HG03521 (cell line): ENCODE measurements at regions not wholly inside any gene's neighbourhood (a gene's known extent, or its start where the extent isn't known, plus 50 kb on each side); places are given as distances from the start of the nearest gene placed in this dataset.
A peak's percentile ranks its signal among the peaks of the same experiment; 100 is the strongest.
"Not testable (repeated sequence)": the region's sequence is repeated elsewhere in the genome, so short reads cannot be mapped to it uniquely, and the experiment has no call there.

ENCODE experiments used
- ATAC-seq: cut with Tn5 transposase; IDR thresholded peaks from one replicate; pipeline ENCODE4 v1.9.1; 2021; ENCODE audit warnings: mild to moderate bottlenecking, moderate library complexity; ENCODE audit not compliant: unreplicated experiment

GRCh38 chr14:37841039-37841438 is 245.6 kb downstream of the TTC6 start:
- not testable (repeated sequence) for ATAC-seq

DNA sequence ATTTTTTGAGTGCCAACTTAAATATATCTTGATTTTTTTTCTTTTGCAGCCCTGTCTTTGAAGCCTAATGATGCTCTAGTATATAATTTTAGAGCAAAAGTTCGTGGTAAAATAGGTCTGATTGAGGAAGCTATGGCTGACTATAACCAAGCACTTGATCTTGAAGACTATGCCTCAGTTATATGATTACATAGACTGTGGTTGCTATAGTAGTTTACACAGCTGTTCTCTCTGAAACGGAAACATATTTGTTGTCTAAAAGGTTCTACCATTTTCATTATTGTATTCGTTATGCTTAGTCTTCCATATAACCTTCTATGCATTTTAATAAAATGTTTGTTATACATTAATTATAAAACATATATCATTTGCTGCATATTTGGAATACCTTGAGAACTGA is 246.7 kb downstream of the TTC6 start:
- ATAC-seq: no peak

- ATAC-seq: no peak
Observed at GRCh38 chr14:37843954-37844607, 248.7 kb downstream of the TTC6 start.

DNA sequence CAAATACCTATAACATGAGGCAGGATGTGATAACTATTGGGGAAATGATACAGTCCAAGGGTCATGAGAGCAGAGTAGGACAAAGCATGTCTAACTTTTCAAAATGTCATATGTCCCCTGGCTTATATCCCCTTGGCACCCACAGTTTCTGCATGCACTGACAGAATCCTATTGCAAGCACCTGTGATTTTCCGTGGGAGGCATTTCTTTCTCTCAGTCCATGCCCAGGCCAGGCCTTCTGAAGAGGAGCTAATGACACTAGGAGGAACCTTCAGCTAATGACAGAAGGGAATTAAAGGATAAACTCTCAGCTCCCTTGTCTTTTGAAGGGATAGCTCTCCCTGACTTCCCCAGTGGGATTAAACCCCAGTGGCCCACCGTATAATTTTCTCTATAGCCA is 249.2 kb downstream of the TTC6 start:
- ATAC-seq: no peak

GRCh38 chr14:37848985-37849621 is 253.7 kb downstream of the TTC6 start:
- no peak for ATAC-seq

DNA sequence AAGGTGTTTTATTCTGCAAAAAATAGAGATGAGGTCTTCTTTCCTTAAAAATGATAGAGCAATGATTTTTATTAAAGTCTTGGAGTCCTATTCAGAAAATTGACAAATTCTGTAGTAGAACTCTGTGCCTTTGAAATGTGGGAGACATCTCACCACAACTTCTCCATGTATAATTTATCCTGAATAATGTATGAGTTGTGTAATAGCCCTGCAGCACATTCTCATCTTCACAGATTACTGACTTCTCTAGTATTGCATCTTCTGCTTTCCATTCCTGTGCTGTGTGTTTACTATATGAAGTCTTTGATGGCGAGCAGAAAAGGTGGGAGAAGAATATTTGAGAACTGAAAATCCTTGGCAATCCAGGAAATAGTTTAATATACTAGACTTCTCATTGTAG is 255.6 kb downstream of the TTC6 start:
- no peak for ATAC-seq

- no peak for ATAC-seq
Observed at GRCh38 chr14:37855871-37856270, 260.4 kb downstream of the TTC6 start.

DNA sequence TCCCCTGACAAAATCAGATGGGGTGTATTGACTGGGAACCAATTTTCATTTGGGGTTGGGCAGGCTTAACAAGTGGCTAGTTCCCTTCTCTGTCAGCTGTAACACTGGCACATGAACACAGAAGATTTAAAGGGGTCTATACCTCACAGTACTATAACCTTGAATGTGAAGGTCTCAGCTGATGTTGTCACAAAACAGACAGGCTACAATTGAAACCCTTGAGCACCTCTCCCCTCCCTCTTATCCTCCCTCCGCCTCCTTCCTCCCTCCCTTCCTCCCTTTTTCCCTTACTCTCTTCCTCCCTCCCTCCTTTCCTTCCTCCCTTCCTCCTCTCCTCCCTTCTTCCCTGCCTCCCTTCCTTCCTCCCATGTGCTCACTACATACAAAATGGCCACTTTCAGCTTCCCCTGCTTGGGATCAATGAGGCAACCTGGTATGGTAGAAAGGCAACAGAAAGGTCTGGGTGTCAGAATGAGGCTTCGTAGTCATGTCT is 262.4 kb downstream of the TTC6 start:
- ATAC-seq: no peak

- no peak for ATAC-seq
Observed at GRCh38 chr14:37858733-37859132, 263.3 kb downstream of the TTC6 start.

GRCh38 chr14:37859177-37859576 is 263.7 kb downstream of the TTC6 start:
- ATAC-seq: no peak

DNA sequence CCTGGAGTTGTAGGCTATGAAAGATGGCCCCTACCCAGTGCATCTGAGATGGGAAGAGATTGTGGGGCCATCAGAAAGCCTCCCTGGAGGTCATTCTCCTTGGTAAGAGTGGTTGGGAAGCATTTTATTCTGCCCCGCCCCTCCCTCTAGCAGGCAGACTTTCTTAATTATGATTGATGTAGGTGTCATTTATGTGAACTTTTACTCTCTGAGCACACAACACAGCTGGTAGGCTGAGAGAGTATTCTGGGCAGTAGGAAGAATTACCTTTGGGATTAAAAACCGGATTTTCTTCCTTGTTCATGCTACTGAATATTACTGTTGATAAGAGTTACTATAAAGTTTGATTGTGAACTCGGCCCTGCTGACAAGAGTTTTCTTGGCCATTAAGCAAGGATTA is 266.8 kb downstream of the TTC6 start:
- ATAC-seq: no peak

- ATAC-seq: no peak
Observed at GRCh38 chr14:37864128-37864527, 268.7 kb downstream of the TTC6 start.

DNA sequence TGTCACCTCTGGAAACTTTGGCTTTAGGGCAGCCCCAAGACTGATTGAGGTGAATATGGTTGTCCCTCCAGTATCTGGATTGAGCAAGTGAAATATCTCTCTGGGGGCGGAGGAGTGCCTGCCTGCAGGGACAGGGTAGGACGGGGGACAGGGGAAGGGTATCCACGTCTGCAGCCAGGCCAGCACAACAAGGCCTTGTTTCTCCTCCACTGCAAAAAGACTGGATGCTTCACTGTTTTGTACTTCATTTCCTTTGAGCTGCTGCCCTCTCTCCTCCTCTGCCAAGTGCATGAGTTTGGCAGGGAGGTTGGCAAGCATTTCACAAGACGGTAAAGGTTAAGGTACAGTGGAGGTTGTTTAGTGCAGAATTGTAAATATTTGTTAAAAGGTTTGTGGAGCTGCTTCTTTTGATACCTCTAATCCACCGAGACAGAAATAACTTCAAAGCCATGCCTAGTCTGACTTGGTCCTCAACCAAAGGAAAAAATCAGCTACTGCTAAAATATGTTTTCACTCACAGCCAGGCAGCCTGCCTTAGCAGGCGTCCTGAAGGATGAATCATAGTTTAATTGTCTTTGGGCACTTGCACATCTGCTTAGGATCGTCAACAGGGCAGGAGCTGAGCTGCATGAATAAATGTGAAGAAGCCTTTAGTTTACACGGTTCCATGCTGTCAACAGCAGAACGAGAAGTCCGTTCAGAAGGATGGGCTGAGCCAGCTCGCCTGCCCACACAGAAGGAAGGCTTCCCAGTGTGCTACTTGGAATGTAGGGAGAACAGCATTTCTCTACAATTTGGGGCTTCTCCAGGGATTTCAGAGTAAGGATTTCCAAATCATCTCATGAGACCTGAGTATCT is 269.7 kb downstream of the TTC6 start:
- ATAC-seq: no peak

- no peak for ATAC-seq
Observed at GRCh38 chr14:37865719-37866549, 270.5 kb downstream of the TTC6 start.

- ATAC-seq: no peak
Observed at GRCh38 chr14:37869633-37870032, 274.2 kb downstream of the TTC6 start.

- no peak for ATAC-seq
Observed at GRCh38 chr14:37870170-37870569, 274.7 kb downstream of the TTC6 start.

DNA sequence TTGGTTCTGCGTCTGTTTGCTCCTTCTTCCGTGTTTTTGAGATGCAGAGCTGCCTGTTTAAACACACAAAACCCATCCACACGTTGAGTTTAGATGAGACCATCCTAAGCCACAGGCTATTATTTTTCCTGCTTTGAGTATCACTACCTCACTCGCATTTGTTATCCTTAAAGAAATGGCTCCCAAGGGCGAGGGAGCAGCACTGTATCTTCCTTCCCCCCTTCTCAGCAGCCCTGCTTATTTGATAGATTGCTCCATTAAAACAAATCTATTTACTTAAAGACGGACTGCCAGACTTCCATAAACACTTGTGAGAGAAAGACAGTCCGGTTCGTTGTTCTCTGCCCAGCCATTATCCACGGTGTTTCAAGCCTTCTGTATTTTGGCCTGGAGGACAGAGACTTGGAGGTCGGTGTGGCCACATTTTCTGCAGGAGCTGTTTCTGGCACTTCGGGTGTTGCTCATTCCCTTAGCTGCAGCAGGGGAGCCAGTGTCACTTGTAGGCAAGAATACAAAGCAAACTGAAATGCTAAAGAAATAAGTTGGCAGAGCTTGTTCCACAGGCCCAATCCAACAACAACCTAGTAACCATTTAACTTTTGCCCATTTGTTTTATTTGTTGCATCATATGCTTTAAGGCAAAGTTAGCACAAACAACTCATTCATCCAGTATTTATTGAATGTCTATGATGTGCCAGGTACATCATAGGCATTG is 275.4 kb downstream of the TTC6 start:
- ATAC-seq: no peak

- not testable (repeated sequence) for ATAC-seq
Observed at GRCh38 chr14:37874065-37874428, 278.6 kb downstream of the TTC6 start.

- peak; percentile 81 for ATAC-seq
Observed at GRCh38 chr14:37874429-37875109, 279.1 kb downstream of the TTC6 start.

DNA sequence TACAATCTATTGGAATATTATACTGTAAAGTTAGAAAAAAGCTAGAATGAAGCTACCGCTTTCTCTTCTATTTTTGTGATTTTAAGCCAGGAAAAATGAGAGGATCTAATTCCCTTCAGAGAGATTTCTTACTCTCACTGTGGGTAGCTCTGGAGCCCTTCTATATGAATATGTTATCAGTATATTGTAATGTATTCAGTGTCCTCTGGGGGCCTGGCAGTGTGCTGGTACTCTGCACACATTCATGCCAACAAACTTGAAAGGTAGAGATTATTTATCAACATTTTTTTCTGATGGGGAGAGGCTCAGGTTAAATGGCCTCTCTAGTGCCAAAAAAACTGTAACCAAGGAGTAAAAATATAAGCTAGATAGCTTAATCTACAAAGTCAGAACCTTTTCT is 292.8 kb downstream of the TTC6 start:
- no peak for ATAC-seq
